ENCODE measurements at regions not wholly inside any gene's neighbourhood (a gene's known extent, or its start where the extent isn't known, plus 50 kb on each side); places are given as distances from the start of the nearest gene placed in this dataset.

GRCh38 chr18:11372163-11372562 lies 222.8 kb upstream of the PIEZO2 start:
- Histone ChIP-seq H3K27ac (no peak overlapping the region), H3K9me2 (replicated peaks; ENCODE audit: insufficient read depth) (no peaks in the 10 kb centered on the region), H3K4me3 (no peak overlapping the region), H3K4me2 (no peak overlapping the region), H2AFZ (no peak overlapping the region), H4K20me1 (ENCODE audit: insufficient read depth, poor library complexity, severe bottlenecking) (no peaks in the 10 kb centered on the region), H3K4me1 (ENCODE audit: insufficient read depth) (no peaks in the 10 kb centered on the region), H3K27me3 (no peaks in the 10 kb centered on the region), H3K36me3 (replicated peaks; ENCODE audit: insufficient read depth, low read depth) (no peaks in the 10 kb centered on the region), H3K79me2 (no peaks in the 10 kb centered on the region), H3K9me3 (ENCODE audit: low read depth) (no peaks in the 10 kb centered on the region)
- DNase-seq (ENCODE audit: low spot score) = no peak
- TF ChIP-seq CTCF (IDR thresholded peaks at IDR 0.05; ENCODE audit: poor library complexity) (no peak), EZH2phosphoT487 (IDR thresholded peaks at IDR 0.05; ENCODE audit: low read depth, severe bottlenecking, unreplicated experiment) (no peak), EZH2 (IDR thresholded peaks at IDR 0.05; ENCODE audit: borderline replicate concordance) (no peak)
- 88% methylated on average over 2 of the region's 2 CpGs for WGBS (ENCODE audit: low lambda C conversion rate, missing lambda C conversion rate)

GRCh38 chr18:11369556-11369955 lies 220.2 kb upstream of the PIEZO2 start:
- Histone ChIP-seq H3K27me3 (no peaks in the 10 kb centered on the region), H2AFZ (no peak overlapping the region), H4K20me1 (ENCODE audit: insufficient read depth, poor library complexity, severe bottlenecking) (no peaks in the 10 kb centered on the region), H3K36me3 (replicated peaks; ENCODE audit: insufficient read depth, low read depth) (no peaks in the 10 kb centered on the region), H3K4me1 (ENCODE audit: insufficient read depth) (no peaks in the 10 kb centered on the region), H3K79me2 (no peaks in the 10 kb centered on the region), H3K4me2 (no peak overlapping the region), H3K9me2 (replicated peaks; ENCODE audit: insufficient read depth) (no peaks in the 10 kb centered on the region), H3K27ac (no peak overlapping the region), H3K9me3 (ENCODE audit: low read depth) (no peaks in the 10 kb centered on the region), H3K4me3 (no peak overlapping the region)
- 78% methylated on average over 7 of the region's 7 CpGs for WGBS (ENCODE audit: low lambda C conversion rate, missing lambda C conversion rate)
- TF ChIP-seq EZH2 (IDR thresholded peaks at IDR 0.05; ENCODE audit: borderline replicate concordance) = no peak
- TF ChIP-seq CTCF (IDR thresholded peaks at IDR 0.05; ENCODE audit: poor library complexity) = no peak
- TF ChIP-seq EZH2phosphoT487 (IDR thresholded peaks at IDR 0.05; ENCODE audit: low read depth, severe bottlenecking, unreplicated experiment) = no peak
- no peak for DNase-seq (ENCODE audit: low spot score)

GRCh38 chr18:11368020-11368419 lies 218.7 kb upstream of the PIEZO2 start:
- Histone ChIP-seq H3K9me3 (ENCODE audit: low read depth) (no peaks in the 10 kb centered on the region), H3K4me1 (ENCODE audit: insufficient read depth) (no peaks in the 10 kb centered on the region), H3K27me3 (no peaks in the 10 kb centered on the region), H3K36me3 (replicated peaks; ENCODE audit: insufficient read depth, low read depth) (no peaks in the 10 kb centered on the region), H4K20me1 (ENCODE audit: insufficient read depth, poor library complexity, severe bottlenecking) (no peaks in the 10 kb centered on the region), H3K27ac (no peak overlapping the region), H3K4me3 (no peak overlapping the region), H3K79me2 (no peaks in the 10 kb centered on the region), H3K9me2 (replicated peaks; ENCODE audit: insufficient read depth) (no peaks in the 10 kb centered on the region), H3K4me2 (no peak overlapping the region), H2AFZ (no peak overlapping the region)
- no peak for DNase-seq (ENCODE audit: low spot score)
- TF ChIP-seq EZH2phosphoT487 (IDR thresholded peaks at IDR 0.05; ENCODE audit: low read depth, severe bottlenecking, unreplicated experiment) (no peak), CTCF (IDR thresholded peaks at IDR 0.05; ENCODE audit: poor library complexity) (no peak), EZH2 (IDR thresholded peaks at IDR 0.05; ENCODE audit: borderline replicate concordance) (no peak)
- 92% methylated on average over 4 of the region's 4 CpGs for WGBS (ENCODE audit: low lambda C conversion rate, missing lambda C conversion rate)

GRCh38 chr18:11367351-11367750 lies 218.0 kb upstream of the PIEZO2 start:
- Histone ChIP-seq H3K4me2 (no peak overlapping the region), H3K79me2 (no peaks in the 10 kb centered on the region), H2AFZ (no peak overlapping the region), H3K9me2 (replicated peaks; ENCODE audit: insufficient read depth) (no peaks in the 10 kb centered on the region), H3K27me3 (no peaks in the 10 kb centered on the region), H3K36me3 (replicated peaks; ENCODE audit: insufficient read depth, low read depth) (no peaks in the 10 kb centered on the region), H3K4me3 (no peak overlapping the region), H4K20me1 (ENCODE audit: insufficient read depth, poor library complexity, severe bottlenecking) (no peaks in the 10 kb centered on the region), H3K27ac (no peak overlapping the region), H3K9me3 (ENCODE audit: low read depth) (no peaks in the 10 kb centered on the region), H3K4me1 (ENCODE audit: insufficient read depth) (no peaks in the 10 kb centered on the region)
- TF ChIP-seq CTCF (IDR thresholded peaks at IDR 0.05; ENCODE audit: poor library complexity) (no peak), EZH2phosphoT487 (IDR thresholded peaks at IDR 0.05; ENCODE audit: low read depth, severe bottlenecking, unreplicated experiment) (no peak), EZH2 (IDR thresholded peaks at IDR 0.05; ENCODE audit: borderline replicate concordance) (no peak)
- no peak for DNase-seq (ENCODE audit: low spot score)

Measured in hepatocyte (in vitro differentiated cells).